Neural cell (in vitro differentiated cells): ENCODE measurements at regions not wholly inside any gene's neighbourhood (a gene's known extent, or its start where the extent isn't known, plus 50 kb on each side); places are given as distances from the start of the nearest gene placed in this dataset.

Experiments
- H2AFZ ChIP-seq: fragments of 200-600, 300-800 bp; sonication (generic), shearing (Covaris generic); 2 replicates; pipeline ENCODE4 v1.6.0; 2014; ENCODE audit warnings: low read depth, mild to moderate bottlenecking, antibody characterized with exemption, low read length, moderate library complexity
- H3F3A ChIP-seq: fragments of 200-600 bp; shearing (Covaris generic); 2 replicates; pipeline ENCODE4 v1.6.1; 2016; ENCODE audit warnings: mild to moderate bottlenecking, moderate library complexity, mixed read lengths, antibody characterized with exemption, low read length; ENCODE audit not compliant: insufficient read depth, poor library complexity, severe bottlenecking
- H3K27ac ChIP-seq: fragments of 200-600, 300-800 bp; sonication (generic), shearing (Covaris generic); 2 replicates; pipeline ENCODE4 v1.5.1; 2014; ENCODE audit warnings: mild to moderate bottlenecking, low read length, moderate library complexity
- H3K27me3 ChIP-seq: fragments of 300-800, 200-600 bp; sonication (generic), shearing (Covaris generic); 2 replicates; pipeline ENCODE4 v1.6.0; 2014; ENCODE audit warnings: mild to moderate bottlenecking, low read depth, low read length, moderate library complexity; ENCODE audit not compliant: insufficient read depth
- H3K36me3 ChIP-seq: fragments of 300-800, 200-600 bp; sonication (generic), shearing (Covaris generic); 2 replicates; pipeline ENCODE4 v1.5.1; 2014; ENCODE audit warnings: mild to moderate bottlenecking, antibody characterized with exemption, low read length, moderate library complexity; ENCODE audit not compliant: insufficient read depth
- H3K4me2 ChIP-seq: fragments of 300-800, 200-600 bp; sonication (generic), shearing (Covaris generic); 2 replicates; pipeline ENCODE4 v1.6.0; 2014; ENCODE audit warnings: mild to moderate bottlenecking, low read length
- H3K4me3 ChIP-seq: fragments of 300-800, 200-600 bp; sonication (generic), shearing (Covaris generic); 2 replicates; pipeline ENCODE4 v1.5.1; 2014; ENCODE audit warnings: mild to moderate bottlenecking, low read length, moderate library complexity
- H3K79me2 ChIP-seq: fragments of 200-600 bp; shearing (Covaris generic); replicated peaks from 2 replicates; pipeline ENCODE4 v1.6.0; 2014; ENCODE audit warnings: mild to moderate bottlenecking, low read length, moderate library complexity; ENCODE audit not compliant: insufficient read depth
- H3K9ac ChIP-seq: fragments of 300-800, 200-600 bp; sonication (generic), shearing (Covaris generic); 2 replicates; pipeline ENCODE4 v1.6.1; 2016; ENCODE audit warnings: mild to moderate bottlenecking, low read length, mixed read lengths
- H3K9me2 ChIP-seq: fragments of 200-600 bp; shearing (Covaris generic); 2 replicates; pipeline ENCODE4 v1.6.1; 2016; ENCODE audit warnings: mild to moderate bottlenecking, low read length, mixed read lengths; ENCODE audit not compliant: insufficient read depth
- H3K9me3 ChIP-seq: fragments of 200-600, 300-800 bp; sonication (generic), shearing (Covaris generic); 2 replicates; pipeline ENCODE4 v1.6.1; 2016; ENCODE audit warnings: mild to moderate bottlenecking, mixed run types, low read length, moderate library complexity, mixed read lengths
- H4K20me1 ChIP-seq: fragments of 200-600 bp; shearing (Covaris generic); 2 replicates; pipeline ENCODE4 v1.6.1; 2016; ENCODE audit warnings: mild to moderate bottlenecking, mixed run types; ENCODE audit not compliant: insufficient read depth
- CTCF ChIP-seq: fragments of 450-650 bp; IDR thresholded peaks from 2 replicates; pipeline ENCODE4 v1.5.1; 2014; ENCODE audit warnings: antibody characterized with exemption, mild to moderate bottlenecking, moderate library complexity; ENCODE audit not compliant: poor library complexity, severe bottlenecking
- EP300 ChIP-seq: fragments of 450-650 bp; conservative IDR thresholded peaks from 2 replicates; pipeline ENCODE4 v1.6.1; 2014; ENCODE audit warnings: antibody characterized with exemption, mild to moderate bottlenecking, moderate library complexity; ENCODE audit not compliant: poor library complexity, severe bottlenecking
- EZH2 ChIP-seq: fragments of 200-600, 300-800 bp; shearing (Covaris generic), sonication (generic); IDR thresholded peaks from 2 replicates; pipeline ENCODE4 v1.6.1; 2014; ENCODE audit warnings: antibody characterized with exemption, low read length, borderline replicate concordance, mild to moderate bottlenecking; ENCODE audit not compliant: insufficient read depth, poor library complexity, severe bottlenecking
- MXI1 ChIP-seq: fragments of 450-650 bp; conservative IDR thresholded peaks from 2 replicates; pipeline ENCODE4 v1.6.1; 2014; ENCODE audit warnings: antibody characterized with exemption, mild to moderate bottlenecking; ENCODE audit not compliant: poor library complexity, severe bottlenecking
- POLR2AphosphoS5 ChIP-seq: IDR thresholded peaks from 2 replicates; pipeline ENCODE4 v1.6.1; 2012
- RAD21 ChIP-seq: fragments of 450-650 bp; conservative IDR thresholded peaks from 2 replicates; pipeline ENCODE4 v1.6.1; 2014; ENCODE audit warnings: antibody characterized with exemption, mild to moderate bottlenecking, moderate library complexity
- SMC3 ChIP-seq: fragments of 450-650 bp; conservative IDR thresholded peaks from 2 replicates; pipeline ENCODE4 v1.6.1; 2014; ENCODE audit warnings: antibody characterized with exemption, mild to moderate bottlenecking, moderate library complexity; ENCODE audit not compliant: poor library complexity
- TAF1 ChIP-seq: IDR thresholded peaks from 2 replicates; pipeline ENCODE4 v1.6.1; 2012; ENCODE audit warnings: low read depth
- TF ChIP-seq, protein P1 (sequence below): IDR thresholded peaks from 2 replicates; pipeline ENCODE4 v1.6.1; 2012; ENCODE audit warnings: borderline replicate concordance

DNA sequence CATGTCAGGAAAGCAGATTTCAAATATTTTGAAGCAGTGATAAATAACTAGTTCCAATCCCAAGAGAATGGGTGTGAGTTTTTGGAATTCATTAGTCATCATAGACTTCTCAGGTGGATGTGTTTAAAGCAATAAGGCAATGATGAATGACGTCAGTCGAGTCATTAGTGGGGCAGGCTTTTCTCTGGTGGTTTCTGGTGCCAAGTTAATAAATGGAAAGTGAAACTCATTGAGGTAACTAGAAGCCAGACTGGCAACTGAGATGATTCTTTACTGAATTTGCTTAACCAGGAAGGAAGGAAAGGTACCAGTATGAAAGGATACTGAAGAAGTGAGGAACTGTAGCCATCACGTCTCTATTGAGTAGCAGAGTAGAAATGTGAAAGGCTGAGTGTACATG is 311.0 kb downstream of the GPAM start:
- H3K79me2 ChIP-seq, result no peaks in the 10 kb centered on the region
- no peak overlapping the region for H3K4me2 ChIP-seq
- H3K9me2 ChIP-seq, result no peaks in the 10 kb centered on the region
- H3K27me3 ChIP-seq, result no peaks in the 10 kb centered on the region
- TF ChIP-seq CTCF, result no peak
- no peak for TF ChIP-seq RAD21
- TF ChIP-seq, protein P1, sequence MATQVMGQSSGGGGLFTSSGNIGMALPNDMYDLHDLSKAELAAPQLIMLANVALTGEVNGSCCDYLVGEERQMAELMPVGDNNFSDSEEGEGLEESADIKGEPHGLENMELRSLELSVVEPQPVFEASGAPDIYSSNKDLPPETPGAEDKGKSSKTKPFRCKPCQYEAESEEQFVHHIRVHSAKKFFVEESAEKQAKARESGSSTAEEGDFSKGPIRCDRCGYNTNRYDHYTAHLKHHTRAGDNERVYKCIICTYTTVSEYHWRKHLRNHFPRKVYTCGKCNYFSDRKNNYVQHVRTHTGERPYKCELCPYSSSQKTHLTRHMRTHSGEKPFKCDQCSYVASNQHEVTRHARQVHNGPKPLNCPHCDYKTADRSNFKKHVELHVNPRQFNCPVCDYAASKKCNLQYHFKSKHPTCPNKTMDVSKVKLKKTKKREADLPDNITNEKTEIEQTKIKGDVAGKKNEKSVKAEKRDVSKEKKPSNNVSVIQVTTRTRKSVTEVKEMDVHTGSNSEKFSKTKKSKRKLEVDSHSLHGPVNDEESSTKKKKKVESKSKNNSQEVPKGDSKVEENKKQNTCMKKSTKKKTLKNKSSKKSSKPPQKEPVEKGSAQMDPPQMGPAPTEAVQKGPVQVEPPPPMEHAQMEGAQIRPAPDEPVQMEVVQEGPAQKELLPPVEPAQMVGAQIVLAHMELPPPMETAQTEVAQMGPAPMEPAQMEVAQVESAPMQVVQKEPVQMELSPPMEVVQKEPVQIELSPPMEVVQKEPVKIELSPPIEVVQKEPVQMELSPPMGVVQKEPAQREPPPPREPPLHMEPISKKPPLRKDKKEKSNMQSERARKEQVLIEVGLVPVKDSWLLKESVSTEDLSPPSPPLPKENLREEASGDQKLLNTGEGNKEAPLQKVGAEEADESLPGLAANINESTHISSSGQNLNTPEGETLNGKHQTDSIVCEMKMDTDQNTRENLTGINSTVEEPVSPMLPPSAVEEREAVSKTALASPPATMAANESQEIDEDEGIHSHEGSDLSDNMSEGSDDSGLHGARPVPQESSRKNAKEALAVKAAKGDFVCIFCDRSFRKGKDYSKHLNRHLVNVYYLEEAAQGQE, result no peak
- TF ChIP-seq MXI1, result no peak
- no peak overlapping the region for H3K9ac ChIP-seq
- H3K27ac ChIP-seq, result no peak overlapping the region
- H2AFZ ChIP-seq, result no peak overlapping the region
- no peaks in the 10 kb centered on the region for H3K9me3 ChIP-seq
- no peak overlapping the region for H3K4me3 ChIP-seq
- H3F3A ChIP-seq, result no peaks in the 10 kb centered on the region
- H3K36me3 ChIP-seq, result no peaks in the 10 kb centered on the region
- H4K20me1 ChIP-seq, result no peaks in the 10 kb centered on the region

DNA sequence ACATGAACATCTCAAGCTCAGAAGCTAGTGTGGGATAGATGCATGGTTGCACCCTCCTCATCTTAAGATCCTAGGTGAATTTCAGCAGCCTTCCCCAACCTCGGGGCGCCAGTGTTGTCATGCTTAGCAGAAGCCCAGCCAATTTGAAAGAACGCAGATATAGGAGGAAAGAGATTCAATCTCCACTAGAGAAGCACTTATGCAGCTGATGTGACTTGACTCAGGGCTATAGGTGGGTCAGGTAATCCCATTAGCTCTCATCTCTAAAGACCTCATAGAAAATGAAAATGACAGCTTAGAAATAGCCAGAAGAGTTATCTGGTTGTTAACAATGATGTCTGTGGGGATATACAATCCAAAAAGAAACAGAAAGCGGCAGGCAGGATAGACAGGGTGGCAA is 310.5 kb downstream of the GPAM start:
- Histone ChIP-seq H3K27ac (no peak overlapping the region), H3K79me2 (no peaks in the 10 kb centered on the region), H4K20me1 (no peaks in the 10 kb centered on the region), H3F3A (no peaks in the 10 kb centered on the region), H3K9me2 (no peaks in the 10 kb centered on the region), H3K4me3 (no peak overlapping the region), H3K9ac (no peak overlapping the region), H2AFZ (no peak overlapping the region), H3K4me2 (no peak overlapping the region), H3K27me3 (no peaks in the 10 kb centered on the region), H3K9me3 (no peaks in the 10 kb centered on the region), H3K36me3 (no peaks in the 10 kb centered on the region)
- no peak for TF ChIP-seq EP300
- TF ChIP-seq MXI1, result no peak
- no peak for TF ChIP-seq RAD21
- no peak for TF ChIP-seq TAF1
- TF ChIP-seq EZH2, result no peak
- no peak for TF ChIP-seq POLR2AphosphoS5
- TF ChIP-seq, protein P1, result no peak
- TF ChIP-seq CTCF, result no peak
- no peak for TF ChIP-seq SMC3
